Body of pancreas (tissue), 4 donors: ENCODE measurements at regions not wholly inside any gene's neighbourhood (a gene's known extent, or its start where the extent isn't known, plus 50 kb on each side); places are given as distances from the start of the nearest gene placed in this dataset.

Source experiments
- ATAC-seq: fragments of 150-250 bp; one replicate; pipeline ENCODE4 v1.9.1; 2016
- DNase-seq, 4 donors: peaks; one replicate each; pipeline ENCODE4 v3.0.0-alpha.2; 2019
- H3K27ac ChIP-seq, 4 donors: fragments of 200-600 bp; sonication (generic); 1 replicate in 3 of 4; 2 replicates in 1 of 4; pipeline versions ENCODE4 v1.5.1 to v1.6.1; 2016 to 2019; ENCODE audit warnings: mild to moderate bottlenecking in 1 of 4, mixed read lengths in 1 of 4, moderate library complexity in 1 of 4
- H3K27me3 ChIP-seq, 2 donors: fragments of 200-600 bp; sonication (generic); one replicate each; pipeline ENCODE4 v1.6.0; 2016; ENCODE audit warnings: mild to moderate bottlenecking in 1 of 2
- H3K36me3 ChIP-seq, 2 donors: fragments of 200-600 bp; sonication (generic); replicated peaks in 1 of 2; 2 replicates each; pipeline ENCODE4 v1.5.1; 2016; ENCODE audit warnings: low read depth in 2 of 2; ENCODE audit not compliant: insufficient read depth in 1 of 2
- H3K4me1 ChIP-seq: fragments of 200-600 bp; sonication (generic); one replicate; pipeline ENCODE4 v1.6.0; 2016
- H3K4me3 ChIP-seq, 2 donors: fragments of 200-600 bp; sonication (generic); 1 replicate in 1 of 2; 2 replicates in 1 of 2; pipeline ENCODE4 v1.5.1; 2016 to 2019
- H3K9me3 ChIP-seq, 3 donors: fragments of 200-600 bp; sonication (generic); 1 replicate in 2 of 3; 2 replicates in 1 of 3; pipeline ENCODE4 v1.5.1; 2016
- POLR2A ChIP-seq, 3 donors: fragments of 450-650 bp; IDR thresholded peaks; one replicate each; pipeline ENCODE4 v1.6.1; 2016; ENCODE audit warnings: antibody characterized with exemption in 3 of 3, mild to moderate bottlenecking in 2 of 3
- WGBS, 2 donors: methylation state at CpG; one replicate each; pipeline ENCODE4 v1.1.5; 2017; 5-methylcytosine and 5-hydroxymethylcytosine counted together
- intact Hi-C: fragments of 100-400 bp; cut with DNase I; formaldehyde crosslinking; loops from one replicate; pipeline ENCODE4 v1.15.1; 2023
- TF ChIP-seq, protein P1 (sequence below), 7 experiments: fragments of 450-650 bp in 4 of 7; fragments of 200-600 bp in 3 of 7; sonication (generic) in 3 of 7; IDR thresholded peaks; one replicate each; pipeline ENCODE4 v1.5.1; 2016 to 2019; ENCODE audit warnings: antibody characterized with exemption in 7 of 7

DNA sequence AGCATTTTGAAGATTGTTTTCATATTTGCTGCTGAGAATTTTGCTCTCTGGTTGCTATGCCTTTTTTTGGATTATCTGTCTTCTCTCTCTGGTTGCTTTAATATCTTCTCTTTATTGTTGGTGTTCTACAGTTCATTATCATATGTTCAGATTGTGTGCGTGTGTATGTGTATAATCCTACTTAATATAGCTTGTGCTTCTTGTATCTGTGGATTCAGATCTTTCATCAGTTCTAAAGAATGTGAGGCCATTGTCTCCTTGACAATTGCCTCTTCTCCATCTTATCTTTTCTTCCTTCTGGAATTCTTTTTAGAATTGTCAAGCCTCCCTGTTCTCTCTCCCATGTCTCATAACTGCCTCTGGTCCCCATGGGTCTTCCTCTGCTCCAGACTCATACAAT is 195.4 kb downstream of the CDC5L start:
- H3K36me3 ChIP-seq, result no peaks in the 10 kb centered on the region
- TF ChIP-seq, protein P1, sequence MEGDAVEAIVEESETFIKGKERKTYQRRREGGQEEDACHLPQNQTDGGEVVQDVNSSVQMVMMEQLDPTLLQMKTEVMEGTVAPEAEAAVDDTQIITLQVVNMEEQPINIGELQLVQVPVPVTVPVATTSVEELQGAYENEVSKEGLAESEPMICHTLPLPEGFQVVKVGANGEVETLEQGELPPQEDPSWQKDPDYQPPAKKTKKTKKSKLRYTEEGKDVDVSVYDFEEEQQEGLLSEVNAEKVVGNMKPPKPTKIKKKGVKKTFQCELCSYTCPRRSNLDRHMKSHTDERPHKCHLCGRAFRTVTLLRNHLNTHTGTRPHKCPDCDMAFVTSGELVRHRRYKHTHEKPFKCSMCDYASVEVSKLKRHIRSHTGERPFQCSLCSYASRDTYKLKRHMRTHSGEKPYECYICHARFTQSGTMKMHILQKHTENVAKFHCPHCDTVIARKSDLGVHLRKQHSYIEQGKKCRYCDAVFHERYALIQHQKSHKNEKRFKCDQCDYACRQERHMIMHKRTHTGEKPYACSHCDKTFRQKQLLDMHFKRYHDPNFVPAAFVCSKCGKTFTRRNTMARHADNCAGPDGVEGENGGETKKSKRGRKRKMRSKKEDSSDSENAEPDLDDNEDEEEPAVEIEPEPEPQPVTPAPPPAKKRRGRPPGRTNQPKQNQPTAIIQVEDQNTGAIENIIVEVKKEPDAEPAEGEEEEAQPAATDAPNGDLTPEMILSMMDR (IDR thresholded peaks at IDR 0.05), result no peak
- no peak for TF ChIP-seq POLR2A (IDR thresholded peaks at IDR 0.05)
- no peak overlapping the region for H3K4me3 ChIP-seq
- H3K9me3 ChIP-seq, result no peaks in the 10 kb centered on the region
- no peak overlapping the region for H3K27ac ChIP-seq
- ATAC-seq (no peak), DNase-seq (no peak)
- intact Hi-C loops, result no loop called here
- H3K27me3 ChIP-seq, result no peaks in the 10 kb centered on the region
- no peaks in the 10 kb centered on the region for H3K4me1 ChIP-seq
- WGBS, 2 donors, result 80 to 85% methylated on average over 1 of the region's 1 CpG

DNA sequence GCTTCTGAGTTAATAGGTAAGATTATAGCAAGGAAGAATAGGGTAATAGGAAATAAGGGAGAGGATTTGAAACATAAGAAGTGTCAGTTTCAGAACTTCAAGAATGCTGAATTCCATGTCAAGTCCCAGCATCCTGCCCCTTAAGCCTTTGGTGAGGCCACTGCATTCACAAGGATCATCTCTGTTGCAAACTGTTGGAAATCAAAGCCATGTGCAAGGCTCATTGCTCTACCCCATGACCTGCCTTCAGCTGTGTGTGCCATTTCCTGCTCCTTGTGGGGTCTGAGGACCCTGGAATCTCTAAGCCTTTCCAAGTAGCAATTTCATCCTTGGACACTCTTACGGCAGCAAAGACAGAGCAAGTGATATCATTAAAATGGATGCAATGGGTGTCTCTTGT is 203.0 kb downstream of the CDC5L start:
- Histone ChIP-seq H3K9me3 (no peaks in the 10 kb centered on the region), H3K36me3 (no peaks in the 10 kb centered on the region), H3K4me1 (no peaks in the 10 kb centered on the region), H3K4me3 (no peak overlapping the region), H3K27me3 (no peaks in the 10 kb centered on the region), H3K27ac (no peak overlapping the region)
- no peak for ATAC-seq
- TF ChIP-seq, protein P1 (IDR thresholded peaks at IDR 0.05), result no peak
- TF ChIP-seq POLR2A (IDR thresholded peaks at IDR 0.05), result no peak
- 86 to 93% methylated on average over 1 of the region's 1 CpG for WGBS, 2 donors
- intact Hi-C loops, result no loop called here
- DNase-seq, result no peak

DNA sequence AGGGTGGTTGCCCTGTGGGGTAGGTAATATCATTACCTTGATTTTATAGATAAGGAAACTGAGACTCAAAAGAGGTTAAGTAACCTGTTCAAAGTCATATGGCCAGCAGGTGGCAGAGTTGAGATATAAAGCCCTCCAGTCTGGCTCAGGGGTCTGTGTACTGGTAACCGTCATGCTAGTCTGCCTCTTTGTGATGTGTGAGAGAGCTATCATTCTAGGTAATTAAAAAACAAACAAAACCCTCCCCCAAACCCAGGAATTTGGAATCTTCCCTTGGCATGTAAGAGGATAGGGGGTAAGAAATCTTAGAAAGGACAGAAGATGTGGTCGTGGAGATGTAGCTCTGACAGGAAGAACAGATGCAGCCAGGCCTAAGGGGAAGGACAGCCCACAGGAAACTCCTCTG is 206.0 kb downstream of the CDC5L start:
- H3K36me3 ChIP-seq, result no peaks in the 10 kb centered on the region
- DNase-seq (peak; percentile 21 to 41 (median 28)), ATAC-seq (no peak)
- no peak for TF ChIP-seq POLR2A (IDR thresholded peaks at IDR 0.05)
- TF ChIP-seq, protein P1 (IDR thresholded peaks at IDR 0.05), result peak in 4 of 7 experiments; percentile 14 to 28 (median 21)
- H3K9me3 ChIP-seq, result no peaks in the 10 kb centered on the region
- H3K27ac ChIP-seq, result no peak overlapping the region
- H3K4me1 ChIP-seq, result no peaks in the 10 kb centered on the region
- WGBS, 2 donors, result 26 to 43% methylated on average over 2 of the region's 2 CpGs
- no peaks in the 10 kb centered on the region for H3K27me3 ChIP-seq
- intact Hi-C loops, result no loop called here
- no peak overlapping the region for H3K4me3 ChIP-seq

DNA sequence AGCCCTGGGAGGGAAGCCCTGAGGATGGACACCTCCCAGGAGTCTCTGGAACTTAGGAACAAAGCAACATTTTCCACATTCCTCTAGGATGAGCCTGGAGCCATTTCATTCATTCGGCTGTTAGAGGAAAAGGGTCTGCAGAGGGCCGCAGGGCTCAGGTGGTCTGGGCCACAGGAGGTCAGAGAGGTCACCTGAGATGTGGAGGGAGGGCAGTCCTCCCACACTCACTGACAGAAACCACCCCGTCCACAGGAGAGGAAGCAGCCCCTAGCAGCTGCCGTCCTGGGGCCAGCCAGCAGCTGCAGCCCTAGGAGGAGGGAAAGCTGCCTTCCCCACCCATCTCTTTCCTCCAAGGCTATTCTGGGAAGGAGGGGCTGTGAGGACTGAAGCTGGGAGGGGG is 207.0 kb downstream of the CDC5L start:
- no peak for ATAC-seq
- TF ChIP-seq, protein P1 (IDR thresholded peaks at IDR 0.05), result no peak
- no peak for TF ChIP-seq POLR2A (IDR thresholded peaks at IDR 0.05)
- Histone ChIP-seq H3K27ac (no peak overlapping the region), H3K4me1 (no peaks in the 10 kb centered on the region), H3K27me3 (no peaks in the 10 kb centered on the region), H3K4me3 (no peak overlapping the region), H3K36me3 (no peaks in the 10 kb centered on the region), H3K9me3 (no peaks in the 10 kb centered on the region)
- intact Hi-C loops, result no loop called here
- 37 to 50% methylated on average over 4 of the region's 4 CpGs for WGBS, 2 donors
- DNase-seq, result no peak

DNA sequence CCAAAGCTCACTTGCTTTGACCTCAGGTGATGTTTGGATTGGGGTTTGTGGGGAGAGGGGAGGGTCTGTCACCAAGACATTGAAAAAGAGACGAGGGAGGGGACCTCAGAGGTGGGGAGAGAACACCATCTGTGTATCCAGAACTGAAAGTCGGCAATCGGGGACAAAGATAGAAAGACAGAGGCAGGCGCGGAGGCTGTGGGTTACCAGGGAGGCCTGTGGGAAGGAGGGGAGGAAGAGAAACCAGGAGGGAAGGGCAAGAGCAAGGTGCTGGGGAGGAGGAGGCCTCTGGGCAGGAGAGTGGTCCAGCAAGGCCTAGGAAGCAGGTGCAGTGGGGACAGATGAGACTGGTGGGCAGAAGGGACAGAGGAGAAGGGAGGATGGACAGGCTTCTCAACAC is 211.2 kb downstream of the CDC5L start:
- no peak overlapping the region for H3K27ac ChIP-seq
- ATAC-seq, result no peak
- H3K36me3 ChIP-seq, result no peaks in the 10 kb centered on the region
- no peak for DNase-seq
- H3K27me3 ChIP-seq, result no peaks in the 10 kb centered on the region
- H3K4me1 ChIP-seq, result no peaks in the 10 kb centered on the region
- TF ChIP-seq POLR2A (IDR thresholded peaks at IDR 0.05), result no peak
- TF ChIP-seq, protein P1 (IDR thresholded peaks at IDR 0.05), result no peak
- no peak overlapping the region for H3K4me3 ChIP-seq
- H3K9me3 ChIP-seq, result no peaks in the 10 kb centered on the region
- intact Hi-C loops, result no loop called here
- 52 to 70% methylated on average over 5 of the region's 5 CpGs for WGBS, 2 donors
